Urinary bladder (tissue), 3 donors: ENCODE measurements at regions not wholly inside any gene's neighbourhood (a gene's known extent, or its start where the extent isn't known, plus 50 kb on each side); places are given as distances from the start of the nearest gene placed in this dataset.

ENCODE experiments used
- DNase-seq: peaks from one replicate; pipeline ENCODE4 v3.0.0-alpha.2; 2015; ENCODE audit errors: extremely low spot score
- H3K27ac ChIP-seq: one replicate; pipeline ENCODE4 v1.5.1; 2013; ENCODE audit warnings: low read depth, mild to moderate bottlenecking, moderate library complexity
- H3K36me3 ChIP-seq: one replicate; pipeline ENCODE4 v1.6.1; 2013; ENCODE audit warnings: mild to moderate bottlenecking, moderate library complexity; ENCODE audit not compliant: insufficient read depth
- H3K4me1 ChIP-seq: one replicate; pipeline ENCODE4 v1.6.1; 2013; ENCODE audit warnings: mild to moderate bottlenecking, moderate library complexity; ENCODE audit not compliant: insufficient read depth
- H3K4me3 ChIP-seq: one replicate; pipeline ENCODE4 v1.5.1; 2013; ENCODE audit warnings: low read depth, low read length
- WGBS: extraction: QIAGEN DNeasy Blood & Tissue Kit; methylation state at CpG from one replicate; pipeline ENCODE4 v1.1.7; 2013; 5-methylcytosine and 5-hydroxymethylcytosine counted together
- donor health status: healthy with polysubstance abuse.
- donor health status: healthy.

GRCh38 chr2:199707593-199708185 lies 143.3 kb downstream of the FTCDNL1 start:
- WGBS, result 98% methylated on average over 2 of the region's 2 CpGs
- H3K4me3 ChIP-seq, result no peak overlapping the region
- H3K4me1 ChIP-seq, result no peaks in the 10 kb centered on the region
- no peak overlapping the region for H3K27ac ChIP-seq
- no peak for DNase-seq
- H3K36me3 ChIP-seq, result no peaks in the 10 kb centered on the region

GRCh38 chr2:199705538-199705937 lies 145.5 kb downstream of the FTCDNL1 start:
- no peak for DNase-seq
- WGBS, result 77% methylated on average over 1 of the region's 1 CpG
- Histone ChIP-seq H3K4me3 (no peak overlapping the region), H3K4me1 (no peaks in the 10 kb centered on the region), H3K27ac (no peak overlapping the region), H3K36me3 (no peaks in the 10 kb centered on the region)

- Histone ChIP-seq H3K27ac (no peak overlapping the region), H3K4me1 (no peaks in the 10 kb centered on the region), H3K36me3 (no peaks in the 10 kb centered on the region), H3K4me3 (no peak overlapping the region)
- DNase-seq, result no peak
- 70% methylated on average over 1 of the region's 1 CpG for WGBS
These were observed 146.4 kb downstream of the FTCDNL1 start for GRCh38 chr2:199704358-199705238.

GRCh38 chr2:199703199-199703598 lies 147.8 kb downstream of the FTCDNL1 start:
- no peak overlapping the region for H3K27ac ChIP-seq
- H3K36me3 ChIP-seq, result no peaks in the 10 kb centered on the region
- WGBS, result 72% methylated on average over 2 of the region's 2 CpGs
- no peak overlapping the region for H3K4me3 ChIP-seq
- DNase-seq, result no peak
- H3K4me1 ChIP-seq, result no peaks in the 10 kb centered on the region

- Histone ChIP-seq H3K4me1 (no peaks in the 10 kb centered on the region), H3K4me3 (no peak overlapping the region), H3K27ac (no peak overlapping the region), H3K36me3 (no peaks in the 10 kb centered on the region)
- DNase-seq, result no peak
These were observed 153.5 kb downstream of the FTCDNL1 start for GRCh38 chr2:199697469-199697868.

GRCh38 chr2:199696048-199696447 lies 154.9 kb downstream of the FTCDNL1 start:
- no peak for DNase-seq
- Histone ChIP-seq H3K4me1 (no peaks in the 10 kb centered on the region), H3K4me3 (no peak overlapping the region), H3K36me3 (no peaks in the 10 kb centered on the region), H3K27ac (no peak overlapping the region)
- WGBS, result 94% methylated on average over 6 of the region's 6 CpGs

- no peak overlapping the region for H3K4me3 ChIP-seq
- no peaks in the 10 kb centered on the region for H3K36me3 ChIP-seq
- 81% methylated on average over 1 of the region's 1 CpG for WGBS
- H3K4me1 ChIP-seq, result no peaks in the 10 kb centered on the region
- no peak for DNase-seq
- H3K27ac ChIP-seq, result no peak overlapping the region
These were observed 157.1 kb downstream of the FTCDNL1 start for GRCh38 chr2:199693861-199694260.

GRCh38 chr2:199692489-199692888 lies 158.5 kb downstream of the FTCDNL1 start:
- DNase-seq, result no peak
- no peaks in the 10 kb centered on the region for H3K36me3 ChIP-seq
- 76% methylated on average over 3 of the region's 3 CpGs for WGBS
- no peaks in the 10 kb centered on the region for H3K4me1 ChIP-seq
- H3K4me3 ChIP-seq, result no peak overlapping the region
- no peak overlapping the region for H3K27ac ChIP-seq

- no peaks in the 10 kb centered on the region for H3K4me1 ChIP-seq
- H3K27ac ChIP-seq, result no peak overlapping the region
- no peak for DNase-seq
- WGBS, result 80% methylated on average over 3 of the region's 3 CpGs
- H3K4me3 ChIP-seq, result no peak overlapping the region
- no peaks in the 10 kb centered on the region for H3K36me3 ChIP-seq
These were observed 160.8 kb downstream of the FTCDNL1 start for GRCh38 chr2:199690225-199690624.

GRCh38 chr2:199685669-199686068 lies 165.3 kb downstream of the FTCDNL1 start:
- H3K36me3 ChIP-seq, result no peaks in the 10 kb centered on the region
- H3K27ac ChIP-seq, result no peak overlapping the region
- no peak overlapping the region for H3K4me3 ChIP-seq
- H3K4me1 ChIP-seq, result no peaks in the 10 kb centered on the region
- no peak for DNase-seq

GRCh38 chr2:199684832-199685231 lies 166.2 kb downstream of the FTCDNL1 start:
- H3K4me1 ChIP-seq, result no peaks in the 10 kb centered on the region
- WGBS, result 74% methylated on average over 2 of the region's 2 CpGs
- no peak overlapping the region for H3K27ac ChIP-seq
- no peak overlapping the region for H3K4me3 ChIP-seq
- H3K36me3 ChIP-seq, result no peaks in the 10 kb centered on the region
- DNase-seq, result no peak

- H3K4me1 ChIP-seq, result no peaks in the 10 kb centered on the region
- 65% methylated on average over 1 of the region's 1 CpG for WGBS
- no peak for DNase-seq
- H3K27ac ChIP-seq, result no peak overlapping the region
- no peaks in the 10 kb centered on the region for H3K36me3 ChIP-seq
- H3K4me3 ChIP-seq, result no peak overlapping the region
These were observed 166.8 kb downstream of the FTCDNL1 start for GRCh38 chr2:199684168-199684567.

GRCh38 chr2:199682001-199682400 lies 169.0 kb downstream of the FTCDNL1 start:
- H3K27ac ChIP-seq, result no peak overlapping the region
- H3K36me3 ChIP-seq, result no peaks in the 10 kb centered on the region
- H3K4me3 ChIP-seq, result no peak overlapping the region
- WGBS, result 95% methylated on average over 1 of the region's 1 CpG
- no peak for DNase-seq
- no peaks in the 10 kb centered on the region for H3K4me1 ChIP-seq

GRCh38 chr2:199680482-199680881 lies 170.5 kb downstream of the FTCDNL1 start:
- no peak overlapping the region for H3K27ac ChIP-seq
- H3K4me1 ChIP-seq, result no peaks in the 10 kb centered on the region
- no peaks in the 10 kb centered on the region for H3K36me3 ChIP-seq
- DNase-seq, result no peak
- no peak overlapping the region for H3K4me3 ChIP-seq
- WGBS, result 94% methylated on average over 4 of the region's 4 CpGs
